HG03354 (cell line): ENCODE measurements at regions not wholly inside any gene's neighbourhood (a gene's known extent, or its start where the extent isn't known, plus 50 kb on each side); places are given as distances from the start of the nearest gene placed in this dataset.

ENCODE experiments used
- ATAC-seq: cut with Tn5 transposase; IDR thresholded peaks from one replicate; pipeline ENCODE4 v1.9.1; 2021; ENCODE audit warnings: mild to moderate bottlenecking; ENCODE audit not compliant: unreplicated experiment, poor library complexity, severe bottlenecking

DNA sequence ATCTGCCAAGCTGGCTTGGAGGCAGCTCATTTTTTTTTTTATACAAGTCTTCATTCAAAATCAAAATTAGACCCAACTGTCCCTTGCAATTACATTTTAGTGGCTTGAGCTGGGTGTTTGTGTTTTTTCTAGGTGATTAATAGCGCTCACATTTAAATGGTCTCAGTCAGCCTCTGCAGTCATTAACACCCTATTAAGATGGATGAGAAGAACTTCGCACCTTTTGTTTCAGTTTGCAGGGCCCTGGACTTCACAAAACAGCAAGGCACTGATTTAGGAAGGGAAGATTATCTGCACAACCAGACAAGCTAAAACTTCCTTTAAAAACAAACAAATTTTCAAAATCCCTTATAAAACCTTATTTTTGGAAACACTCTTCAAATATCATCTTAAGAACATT, 374.8 kb downstream of the EFNA5 start:
- ATAC-seq = no peak

GRCh38 chr5:107294669-107295068, 376.1 kb downstream of the EFNA5 start:
- no peak for ATAC-seq

GRCh38 chr5:107294211-107294550, 376.6 kb downstream of the EFNA5 start:
- ATAC-seq = peak; percentile 75

GRCh38 chr5:107293541-107294210, 377.1 kb downstream of the EFNA5 start:
- ATAC-seq = peak; percentile 6

DNA sequence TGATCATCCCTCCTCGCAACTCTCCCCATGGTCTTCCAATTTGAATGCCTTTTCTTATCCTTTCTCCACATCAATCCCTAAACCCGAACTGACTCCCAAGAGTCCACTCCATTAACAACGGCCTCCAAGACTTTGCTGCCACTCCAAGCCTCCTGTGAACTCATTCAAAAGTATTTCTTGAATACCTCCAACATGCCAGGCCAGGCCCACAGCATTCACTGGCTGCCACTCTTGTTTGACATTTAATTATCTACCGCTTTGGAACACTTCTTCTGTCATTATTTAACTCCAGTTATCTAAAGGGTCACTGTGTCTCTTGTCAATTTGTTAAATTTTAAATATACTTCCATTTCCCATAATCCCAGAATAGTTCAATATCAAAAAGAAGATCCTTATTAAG, 378.9 kb downstream of the EFNA5 start:
- ATAC-seq = no peak

GRCh38 chr5:107290780-107291398, 379.8 kb downstream of the EFNA5 start:
- ATAC-seq = no peak

GRCh38 chr5:107289030-107289714, 381.6 kb downstream of the EFNA5 start:
- ATAC-seq = peak; percentile 86

DNA sequence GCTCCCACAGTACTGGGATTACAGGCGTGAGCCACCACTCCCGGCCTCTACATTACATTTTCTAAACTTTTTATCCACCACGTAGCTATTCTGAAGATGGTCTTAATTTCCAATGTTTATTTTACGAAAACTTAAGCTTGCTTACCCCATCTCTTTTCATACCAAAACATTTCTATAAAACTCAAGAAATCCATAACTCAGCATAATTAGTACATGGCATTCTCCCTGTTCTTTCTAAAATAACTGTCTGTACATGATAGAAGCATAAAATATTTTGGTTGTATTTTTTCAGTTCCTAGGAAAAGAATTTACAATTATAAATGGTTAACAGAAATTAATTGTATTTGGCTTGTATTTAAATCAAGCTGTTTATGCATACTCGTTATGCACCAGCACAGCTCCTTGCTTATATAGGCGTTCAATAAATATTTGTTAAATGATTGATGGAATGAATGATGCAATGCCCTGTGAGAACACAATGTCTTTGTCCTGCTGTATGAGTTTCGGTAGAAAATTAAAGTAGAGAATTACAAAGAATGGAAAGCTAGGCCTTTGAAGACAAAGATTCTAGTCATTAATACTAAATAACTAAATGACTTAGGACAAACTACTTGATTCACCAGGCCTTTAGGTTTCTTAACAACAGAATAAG, 384.2 kb downstream of the EFNA5 start:
- no peak for ATAC-seq

- no peak for ATAC-seq
Observed at GRCh38 chr5:107285772-107286171, 385.0 kb downstream of the EFNA5 start.

DNA sequence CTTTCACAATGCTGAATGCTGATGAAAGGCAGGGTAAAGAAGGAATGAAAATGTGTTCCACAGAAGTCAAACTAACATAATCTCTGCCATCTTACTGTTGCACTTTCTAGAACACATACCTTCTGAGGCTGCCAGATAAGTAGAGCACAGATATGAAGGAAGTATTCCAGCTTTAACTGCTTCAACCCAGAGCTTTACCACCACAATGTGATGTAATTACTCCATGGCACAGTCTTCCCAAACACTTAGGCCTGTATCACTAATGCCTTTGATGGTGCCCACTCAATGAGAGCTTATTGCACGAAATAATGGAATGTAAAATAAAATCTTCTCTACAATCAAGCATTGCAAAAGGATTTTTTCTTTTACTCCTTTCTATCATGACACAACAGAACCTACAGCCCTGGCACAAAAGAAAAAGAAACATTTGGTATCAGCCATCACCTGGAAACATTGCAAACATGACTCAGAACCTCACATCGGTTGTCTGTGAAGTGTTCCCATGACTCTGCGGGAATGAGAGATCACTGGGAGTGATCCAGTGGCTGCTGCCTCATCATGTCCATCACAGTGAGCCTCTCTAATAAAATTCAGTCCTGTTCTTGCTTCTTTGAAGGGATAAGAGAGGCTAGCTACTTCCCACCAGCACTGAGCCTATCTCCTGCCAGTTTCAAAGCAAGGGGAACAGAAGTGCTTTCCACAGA, 385.8 kb downstream of the EFNA5 start:
- no peak for ATAC-seq

DNA sequence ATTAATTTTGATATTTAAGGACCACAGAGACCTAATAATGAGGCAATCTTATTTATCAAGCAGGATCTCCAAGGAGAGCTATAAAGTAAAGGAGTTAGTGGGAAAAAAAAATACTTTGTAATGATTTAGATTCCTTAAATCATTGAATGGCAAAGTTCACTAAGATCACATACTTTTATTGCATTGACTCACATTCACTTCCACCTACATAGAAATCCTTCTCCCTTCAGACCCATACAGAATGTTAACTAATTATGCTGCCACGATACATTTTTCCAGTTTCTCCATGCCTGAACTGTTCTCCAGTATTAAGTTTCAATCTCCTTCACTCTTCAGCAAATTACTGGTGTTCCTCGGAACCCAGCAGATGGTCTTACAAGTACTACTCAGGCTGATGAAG, 388.7 kb downstream of the EFNA5 start:
- ATAC-seq = no peak

DNA sequence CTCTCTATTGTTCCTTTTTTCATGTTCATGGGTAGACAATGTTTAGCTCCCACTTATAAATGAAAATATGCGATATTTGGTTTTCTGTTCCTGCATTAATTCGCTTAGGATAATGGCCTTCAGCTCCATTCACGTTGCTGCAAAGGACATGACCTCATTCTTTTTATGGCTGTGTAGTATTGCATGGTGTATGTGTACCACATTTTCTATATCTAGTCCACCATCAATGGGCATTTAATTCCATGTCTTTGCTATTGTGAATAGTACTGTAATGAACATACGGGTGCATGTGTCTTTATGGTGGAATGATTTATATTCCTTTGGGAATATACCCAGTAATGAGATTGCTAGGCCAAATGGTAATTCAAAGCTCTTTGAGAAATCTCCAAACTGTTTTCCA, 392.0 kb downstream of the EFNA5 start:
- ATAC-seq = no peak

DNA sequence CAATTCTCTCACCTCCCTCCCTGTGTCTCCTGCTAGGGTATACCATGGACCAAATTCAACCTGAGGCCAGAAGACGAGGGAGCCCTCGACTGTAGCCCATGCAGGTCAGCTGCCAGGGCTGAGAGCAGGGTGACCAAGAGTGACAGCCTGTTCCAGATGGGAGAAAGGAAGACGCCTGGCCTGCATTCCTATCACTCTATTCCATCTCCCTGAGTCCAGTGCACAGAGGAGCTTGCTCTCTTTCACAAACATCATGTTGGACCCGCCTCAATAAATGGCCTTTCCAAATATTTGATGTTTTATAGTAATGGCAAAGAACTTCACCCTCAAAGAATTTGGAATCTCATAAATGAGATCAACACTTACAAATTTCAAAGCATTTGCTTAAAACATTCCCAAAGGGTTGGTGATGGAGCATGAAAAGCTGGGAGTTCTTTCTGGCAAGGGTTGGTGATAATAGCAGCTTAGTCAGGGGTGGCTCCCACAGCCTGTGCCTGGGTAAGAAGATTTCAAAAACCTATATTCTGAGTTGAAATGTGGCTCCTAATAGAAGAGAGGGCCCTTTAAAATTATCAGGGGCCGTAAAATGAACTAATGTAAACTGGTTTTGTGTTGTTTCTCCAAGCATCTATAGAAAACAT, 393.1 kb downstream of the EFNA5 start:
- ATAC-seq = no peak

- ATAC-seq = no peak
Observed at GRCh38 chr5:107275333-107275732, 395.4 kb downstream of the EFNA5 start.

DNA sequence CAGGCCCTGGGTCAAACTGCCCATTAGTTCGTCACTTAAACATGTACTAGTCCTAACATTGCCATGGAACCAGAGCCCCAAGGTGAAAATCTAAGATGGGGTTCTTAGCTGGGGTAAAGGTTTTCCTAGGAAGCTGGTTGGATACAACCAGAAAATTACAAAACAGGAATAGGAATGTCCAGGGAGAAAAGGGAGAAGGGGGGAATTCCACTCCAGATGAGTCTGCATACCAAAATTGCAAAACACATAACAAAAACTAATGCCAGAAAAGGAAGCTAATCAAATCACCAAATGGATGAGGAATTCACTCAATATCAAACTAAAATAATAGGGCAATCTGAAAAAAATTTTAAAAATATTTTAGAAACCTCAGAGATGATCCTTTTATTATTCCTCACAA, 396.2 kb downstream of the EFNA5 start:
- ATAC-seq = no peak

DNA sequence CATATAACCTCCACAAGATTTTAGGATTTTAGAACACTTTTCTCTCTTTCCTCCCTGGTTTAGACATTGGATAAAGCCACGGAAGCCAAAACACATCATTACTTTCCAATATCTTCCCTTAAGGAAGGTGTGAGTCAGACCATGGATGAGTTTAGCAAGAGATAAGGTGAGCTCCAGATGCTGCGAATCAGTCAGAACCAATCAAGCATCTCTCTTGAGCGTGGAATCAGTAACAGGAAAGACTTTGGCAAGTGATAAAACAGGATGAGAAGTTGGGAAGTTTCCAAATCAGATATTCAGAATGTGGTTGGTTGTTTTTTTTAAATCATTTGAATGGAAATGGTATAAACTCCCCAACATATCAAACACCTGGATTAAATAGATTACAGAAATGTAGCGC, 397.8 kb downstream of the EFNA5 start:
- ATAC-seq = no peak

- no peak for ATAC-seq
Observed at GRCh38 chr5:107272509-107272908, 398.2 kb downstream of the EFNA5 start.

DNA sequence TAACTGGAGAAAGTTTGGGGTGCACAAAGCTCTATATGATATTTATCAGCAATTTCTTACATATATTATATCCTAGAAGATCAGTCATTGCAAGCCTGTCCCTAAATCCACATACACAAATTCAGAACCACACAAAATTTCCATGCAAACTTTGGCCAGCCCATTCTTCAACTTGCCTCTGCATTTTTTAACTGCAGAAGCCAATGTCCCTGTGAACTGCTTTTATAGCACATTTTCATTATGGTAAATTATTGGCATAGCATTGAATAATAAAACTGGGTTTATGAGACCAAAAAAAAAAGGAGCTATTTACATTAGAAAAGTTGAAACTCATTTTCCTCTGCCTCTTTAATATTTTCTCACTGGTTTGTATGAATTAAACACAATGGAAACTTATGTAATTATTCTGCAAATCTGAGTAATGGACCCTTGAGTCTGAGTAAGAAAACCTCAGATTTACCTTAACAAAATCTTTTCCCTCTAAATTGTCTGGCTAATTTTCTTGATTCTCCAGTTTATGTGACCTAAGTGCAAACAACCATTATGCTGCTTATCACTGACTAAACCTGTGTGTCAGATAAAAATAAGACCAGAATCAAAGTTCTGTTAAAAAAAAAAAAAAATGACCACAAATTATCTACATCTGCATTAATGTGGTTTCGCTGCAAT, 398.9 kb downstream of the EFNA5 start:
- ATAC-seq = no peak

DNA sequence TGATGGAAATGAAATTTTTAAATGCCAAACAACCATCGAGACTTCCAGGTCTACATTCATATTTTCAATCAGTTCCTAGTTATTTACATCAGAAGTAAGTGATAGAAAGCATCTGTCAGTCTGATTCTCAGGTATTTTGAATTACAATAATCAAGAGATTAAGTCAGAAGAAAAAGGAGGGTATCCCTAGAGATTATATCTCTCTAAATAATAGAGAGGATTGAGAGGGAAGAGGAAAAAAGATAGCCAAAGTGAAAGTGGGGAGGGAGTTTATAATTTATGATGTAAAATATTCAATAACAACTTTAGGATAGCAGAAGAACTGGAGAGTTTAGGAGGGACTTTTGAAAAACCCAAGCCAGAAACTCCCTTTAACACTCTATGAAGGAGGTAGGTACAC, 400.2 kb downstream of the EFNA5 start:
- ATAC-seq = no peak
